PC-9 (cell line): ENCODE measurements at regions not wholly inside any gene's neighbourhood (a gene's known extent, or its start where the extent isn't known, plus 50 kb on each side); places are given as distances from the start of the nearest gene placed in this dataset.

ENCODE experiments used
- CTCF ChIP-seq: fragments of 200-600 bp; sonication (generic); conservative IDR thresholded peaks from 2 replicates; pipeline ENCODE4 v1.6.1; 2017; ENCODE audit warnings: mixed run types, antibody characterized with exemption, mild to moderate bottlenecking, moderate library complexity
- EZH2 ChIP-seq: fragments of 200-600 bp; sonication (generic); IDR thresholded peaks from 2 replicates; pipeline ENCODE4 v1.8.0; 2017; ENCODE audit warnings: antibody characterized with exemption, low read depth

GRCh38 chr20:58125726-58126125 lies 102.7 kb downstream of the ANKRD60 start:
- TF ChIP-seq CTCF (no peak), EZH2 (no peak)
